ENCODE measurements at regions not wholly inside any gene's neighbourhood (a gene's known extent, or its start where the extent isn't known, plus 50 kb on each side); places are given as distances from the start of the nearest gene placed in this dataset.

DNA sequence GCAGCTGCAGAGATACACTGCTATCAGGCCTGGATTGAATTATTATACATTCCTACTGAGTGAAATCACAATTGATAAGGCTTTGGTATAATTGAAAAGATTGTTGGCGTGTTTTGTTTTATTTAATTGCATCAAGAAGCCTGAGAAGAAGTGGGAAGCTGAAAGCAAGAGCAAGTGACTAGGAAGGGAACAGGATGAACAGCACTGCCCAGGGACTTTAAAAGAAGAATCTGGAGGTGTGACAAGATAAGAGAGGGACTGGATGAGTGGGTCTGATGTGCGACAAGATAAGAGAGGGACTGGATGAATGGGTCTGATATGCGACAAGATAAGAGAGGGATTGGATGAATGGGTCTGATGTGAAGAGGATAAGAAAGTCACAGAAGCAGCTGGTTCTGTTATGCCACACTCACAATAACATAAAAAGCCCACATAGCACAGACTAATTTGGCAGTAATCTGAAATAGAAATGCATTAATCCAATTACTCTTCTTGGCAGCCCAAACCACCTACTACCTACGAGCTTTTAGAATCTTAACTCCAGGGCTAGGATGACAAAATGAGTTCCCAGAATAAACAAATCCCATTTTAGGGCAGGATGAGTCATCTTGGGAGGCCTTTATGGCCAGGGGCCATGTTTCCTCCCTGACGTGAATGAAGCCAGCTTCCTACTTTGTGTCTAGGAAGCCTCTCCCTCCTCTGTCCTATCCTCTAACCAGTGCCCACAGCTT, 129.7 kb downstream of the DUSP10 start:
- Histone ChIP-seq H3K4me3 (ENCODE audit: low read depth in 2 of 2, low read length in 1 of 2) (no peak overlapping the region), H3K4me2 (peak overlapping the region; percentile 3; the same call in 1 of the 2 replicates), H3K9ac (no peak overlapping the region), H3K36me3 (replicated peaks in 1 of 2; ENCODE audit: control insufficient read depth in 1 of 2, insufficient read depth in 2 of 2, low read length in 1 of 2) (no peaks in the 10 kb centered on the region), H4K20me1 (ENCODE audit: insufficient read depth) (no peaks in the 10 kb centered on the region), H3K27ac (ENCODE audit: low read depth in 2 of 2, low read length in 1 of 2) (peak overlapping the region; percentile 56 to 86), H3F3A (replicated peaks; ENCODE audit: insufficient read depth) (no peaks in the 10 kb centered on the region), H2AFZ (ENCODE audit: low read depth) (peak overlapping the region; percentile 34; the same call in 1 of the 2 replicates), H3K9me3 (no peaks in the 10 kb centered on the region), H3K27me3 (ENCODE audit: insufficient read depth) (no peaks in the 10 kb centered on the region), H3K79me2 (ENCODE audit: insufficient read depth) (no peaks in the 10 kb centered on the region), H3K9me2 (no peaks in the 10 kb centered on the region), H3K4me1 (ENCODE audit: control insufficient read depth in 1 of 2, insufficient read depth in 2 of 2, low read depth in 1 of 2, low read length in 1 of 2) (peaks cover 4 to 13% of the 10 kb centered on the region in 2 experiments; a peak in 2 of 4 replicates)
- peak; percentile 51 for DNase-seq
- POLR2A ChIA-PET: no interaction called here
- CTCF ChIA-PET: interaction anchor here (0.8 to 1.5 kb wide), 5 partner anchors 9 to 842 kb away, joined by 3 to 5 read pairs (median 3); partner anchors contain the start of gene DUSP10
- WGBS (ENCODE audit: low lambda C conversion rate): 5% methylated on average over 5 of the region's 5 CpGs
- TF ChIP-seq SIN3A (IDR thresholded peaks at IDR 0.05; ENCODE audit: borderline replicate concordance, low read depth, low read length) (no peak), FOXM1 (IDR thresholded peaks at IDR 0.05; ENCODE audit: low read depth) (no peak), FOSL2 (IDR thresholded peaks at IDR 0.05; ENCODE audit: borderline replicate concordance, low read depth) (peak; percentile 64; the same call in 1 of the 2 replicates), NFIC (IDR thresholded peaks at IDR 0.05; ENCODE audit: borderline replicate concordance) (peak; percentile 61; the same call in 1 of the 2 replicates), USF2 (IDR thresholded peaks at IDR 0.05; ENCODE audit: borderline replicate concordance, low read depth, low read length) (no peak), MXI1 (IDR thresholded peaks at IDR 0.05; ENCODE audit: low read depth, low read length) (no peak), RFX5 (IDR thresholded peaks at IDR 0.05; ENCODE audit: low read length) (no peak), SMC3 (IDR thresholded peaks at IDR 0.05; ENCODE audit: low read depth, low read length) (no peak), EZH2phosphoT487 (IDR thresholded peaks at IDR 0.05; ENCODE audit: borderline replicate concordance, low read depth) (no peak), EP300 (IDR thresholded peaks at IDR 0.05; ENCODE audit: borderline replicate concordance in 1 of 2, low read depth in 1 of 2, low read length in 1 of 2) (peak; percentile 44 to 47; a peak in 3 of 4 replicates), TAF1 (IDR thresholded peaks at IDR 0.05; ENCODE audit: borderline replicate concordance, low read depth, low read length) (no peak), ELF1 (IDR thresholded peaks at IDR 0.05) (peak; percentile 13; the same call in 1 of the 2 replicates), TEAD4 (IDR thresholded peaks at IDR 0.05; ENCODE audit: borderline replicate concordance, insufficient read depth) (0 out of 2 replicates have a peak, but pooled peaks have one; percentile 14), MEF2A (IDR thresholded peaks at IDR 0.05; ENCODE audit: borderline replicate concordance, low read depth) (peak; percentile 61; the same call in 1 of the 2 replicates), ZBTB33 (IDR thresholded peaks at IDR 0.05; ENCODE audit: borderline replicate concordance, low read depth) (no peak), CHD2 (IDR thresholded peaks at IDR 0.05; ENCODE audit: low read length, partially characterized antibody) (no peak), JUND (IDR thresholded peaks at IDR 0.05) (peak; percentile 54), GATA2 (CRISPR knock-in tag; IDR thresholded peaks at IDR 0.05) (peak; percentile 78), NRF1 (IDR thresholded peaks at IDR 0.05; ENCODE audit: low read depth, low read length) (no peak), RXRA (IDR thresholded peaks at IDR 0.05; ENCODE audit: borderline replicate concordance, low read depth) (no peak), RAD21 (IDR thresholded peaks at IDR 0.05; ENCODE audit: low read length) (no peak), RCOR1 (IDR thresholded peaks at IDR 0.05; ENCODE audit: low read length) (0 out of 2 replicates have a peak, but pooled peaks have one; percentile 41), TCF12 (IDR thresholded peaks at IDR 0.05) (peak; percentile 48), FOXJ3 (CRISPR knock-in tag; IDR thresholded peaks at IDR 0.05) (no peak), GABPA (IDR thresholded peaks at IDR 0.05; ENCODE audit: low read depth) (no peak), YY1 (IDR thresholded peaks at IDR 0.05; ENCODE audit: low read depth) (0 out of 2 replicates have a peak, but pooled peaks have one; percentile 23)
- TF ChIP-seq, protein P1, sequence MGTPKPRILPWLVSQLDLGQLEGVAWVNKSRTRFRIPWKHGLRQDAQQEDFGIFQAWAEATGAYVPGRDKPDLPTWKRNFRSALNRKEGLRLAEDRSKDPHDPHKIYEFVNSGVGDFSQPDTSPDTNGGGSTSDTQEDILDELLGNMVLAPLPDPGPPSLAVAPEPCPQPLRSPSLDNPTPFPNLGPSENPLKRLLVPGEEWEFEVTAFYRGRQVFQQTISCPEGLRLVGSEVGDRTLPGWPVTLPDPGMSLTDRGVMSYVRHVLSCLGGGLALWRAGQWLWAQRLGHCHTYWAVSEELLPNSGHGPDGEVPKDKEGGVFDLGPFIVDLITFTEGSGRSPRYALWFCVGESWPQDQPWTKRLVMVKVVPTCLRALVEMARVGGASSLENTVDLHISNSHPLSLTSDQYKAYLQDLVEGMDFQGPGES (IDR thresholded peaks at IDR 0.05; ENCODE audit: low read depth, low read length): no peak
- TF ChIP-seq, protein P2, sequence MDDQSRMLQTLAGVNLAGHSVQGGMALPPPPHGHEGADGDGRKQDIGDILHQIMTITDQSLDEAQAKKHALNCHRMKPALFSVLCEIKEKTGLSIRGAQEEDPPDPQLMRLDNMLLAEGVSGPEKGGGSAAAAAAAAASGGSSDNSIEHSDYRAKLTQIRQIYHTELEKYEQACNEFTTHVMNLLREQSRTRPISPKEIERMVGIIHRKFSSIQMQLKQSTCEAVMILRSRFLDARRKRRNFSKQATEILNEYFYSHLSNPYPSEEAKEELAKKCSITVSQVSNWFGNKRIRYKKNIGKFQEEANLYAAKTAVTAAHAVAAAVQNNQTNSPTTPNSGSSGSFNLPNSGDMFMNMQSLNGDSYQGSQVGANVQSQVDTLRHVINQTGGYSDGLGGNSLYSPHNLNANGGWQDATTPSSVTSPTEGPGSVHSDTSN (IDR thresholded peaks at IDR 0.05): no peak; the same call in 1 of the 2 replicates
- TF ChIP-seq, protein P3, sequence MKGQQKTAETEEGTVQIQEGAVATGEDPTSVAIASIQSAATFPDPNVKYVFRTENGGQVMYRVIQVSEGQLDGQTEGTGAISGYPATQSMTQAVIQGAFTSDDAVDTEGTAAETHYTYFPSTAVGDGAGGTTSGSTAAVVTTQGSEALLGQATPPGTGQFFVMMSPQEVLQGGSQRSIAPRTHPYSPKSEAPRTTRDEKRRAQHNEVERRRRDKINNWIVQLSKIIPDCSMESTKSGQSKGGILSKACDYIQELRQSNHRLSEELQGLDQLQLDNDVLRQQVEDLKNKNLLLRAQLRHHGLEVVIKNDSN (IDR thresholded peaks at IDR 0.05; ENCODE audit: borderline replicate concordance, low read depth): no peak
